SK-N-SH (cell line): ENCODE measurements at regions not wholly inside any gene's neighbourhood (a gene's known extent, or its start where the extent isn't known, plus 50 kb on each side); places are given as distances from the start of the nearest gene placed in this dataset.

ENCODE experiments used
- CTCF ChIA-PET: fragments of 300-600, 350-600 bp; formaldehyde crosslinking; extraction: SDS; loops from one replicate; lab custom pipeline; 2021; lab: Yijun Ruan, JAX
- POLR2A ChIA-PET: fragments of 350-600 bp; sonication (Branson Sonifier 250); formaldehyde crosslinking; extraction: SDS; loops from one replicate; lab custom pipeline; 2020; ENCODE audit warnings: antibody characterized with exemption, inconsistent platforms; lab: Yijun Ruan, JAX
- DNase-seq: peaks from one replicate; pipeline ENCODE4 v3.0.0; 2012
- H2AFZ ChIP-seq: fragments of 200-600 bp; sonication (generic); 2 replicates; pipeline ENCODE4 v1.8.1; 2016; ENCODE audit warnings: antibody characterized with exemption, mild to moderate bottlenecking, low read depth
- H3F3A ChIP-seq: fragments of 200-600 bp; sonication (generic); replicated peaks from 2 replicates; pipeline ENCODE3; 2016; ENCODE audit warnings: antibody characterized with exemption, mild to moderate bottlenecking; ENCODE audit not compliant: insufficient read depth
- H3K27ac ChIP-seq, 2 experiments: fragments of 200-500 bp in 1 of 2; fragments of 200-600 bp in 1 of 2; sonication (Bioruptor generic) in 1 of 2; sonication (generic), shearing (Covaris generic) in 1 of 2; 2 replicates each; pipeline versions ENCODE4 v1.5.1 to v1.6.1; 2014 to 2016; ENCODE audit warnings: low read depth in 2 of 2, inconsistent platforms in 1 of 2, low read length in 1 of 2, mild to moderate bottlenecking in 1 of 2, mixed read lengths in 1 of 2
- H3K27me3 ChIP-seq: fragments of 200-600 bp; sonication (generic), shearing (Covaris generic); 2 replicates; pipeline ENCODE4 v1.6.1; 2016; ENCODE audit warnings: mixed run types; ENCODE audit not compliant: insufficient read depth
- H3K36me3 ChIP-seq, 2 experiments: fragments of 200-500 bp in 1 of 2; fragments of 200-600 bp in 1 of 2; sonication (Bioruptor generic) in 1 of 2; sonication (generic) in 1 of 2; replicated peaks in 1 of 2; 2 replicates each; pipeline versions ENCODE3 to v1.5.1; 2014 to 2016; ENCODE audit warnings: low read length in 1 of 2, mild to moderate bottlenecking in 1 of 2; ENCODE audit not compliant: insufficient read depth in 2 of 2, control insufficient read depth in 1 of 2
- H3K4me1 ChIP-seq, 2 experiments: fragments of 200-500 bp in 1 of 2; fragments of 200-600 bp in 1 of 2; sonication (Bioruptor generic) in 1 of 2; sonication (generic), shearing (Covaris generic) in 1 of 2; 2 replicates each; pipeline versions ENCODE4 v1.5.1 to v1.6.1; 2014 to 2016; ENCODE audit warnings: low read depth in 1 of 2, low read length in 1 of 2, mixed run types in 1 of 2; ENCODE audit not compliant: insufficient read depth in 2 of 2, control insufficient read depth in 1 of 2
- H3K4me2 ChIP-seq: fragments of 200-600 bp; sonication (generic), shearing (Covaris generic); 2 replicates; pipeline ENCODE4 v1.6.1; 2017; ENCODE audit warnings: mixed run types
- H3K4me3 ChIP-seq, 2 experiments: fragments of 200-500 bp in 1 of 2; fragments of 200-600 bp in 1 of 2; sonication (Bioruptor generic) in 1 of 2; sonication (generic), shearing (Covaris generic) in 1 of 2; 2 replicates each; pipeline versions ENCODE4 v1.5.1 to v1.8.1; 2014 to 2016; ENCODE audit warnings: low read depth in 2 of 2, inconsistent platforms in 1 of 2, low read length in 1 of 2, mild to moderate bottlenecking in 1 of 2, mixed read lengths in 1 of 2, moderate library complexity in 1 of 2
- H3K79me2 ChIP-seq: fragments of 200-600 bp; sonication (generic); 2 replicates; pipeline ENCODE4 v1.8.1; 2017; ENCODE audit warnings: mild to moderate bottlenecking; ENCODE audit not compliant: insufficient read depth
- H3K9ac ChIP-seq: fragments of 200-600 bp; sonication (generic); 2 replicates; pipeline ENCODE4 v1.6.1; 2017; ENCODE audit warnings: mixed run types
- H3K9me2 ChIP-seq: fragments of 200-600 bp; sonication (generic); 2 replicates; pipeline ENCODE4 v1.6.1; 2017; ENCODE audit warnings: mixed run types
- H3K9me3 ChIP-seq: fragments of 200-600 bp; sonication (generic); 2 replicates; pipeline ENCODE4 v1.6.1; 2017; ENCODE audit warnings: mixed run types, mild to moderate bottlenecking, moderate library complexity
- H4K20me1 ChIP-seq: fragments of 200-600 bp; sonication (generic); 2 replicates; pipeline ENCODE4 v1.6.1; 2017; ENCODE audit warnings: mild to moderate bottlenecking, mixed run types; ENCODE audit not compliant: insufficient read depth
- CHD2 ChIP-seq: fragments of 150-350 bp; IDR thresholded peaks from 2 replicates; pipeline ENCODE4 v1.6.1; 2018; ENCODE audit warnings: low read length; ENCODE audit not compliant: partially characterized antibody
- EP300 ChIP-seq, 2 experiments: IDR thresholded peaks; 2 replicates each; pipeline versions ENCODE4 v1.4.0 to v1.6.1; 2012; ENCODE audit warnings: borderline replicate concordance in 1 of 2, low read depth in 1 of 2, low read length in 1 of 2
- EZH2phosphoT487 ChIP-seq: fragments of 200-600 bp; sonication (generic); IDR thresholded peaks from 2 replicates; pipeline ENCODE4 v1.6.1; 2017; ENCODE audit warnings: low read depth, mixed run types, mild to moderate bottlenecking, antibody characterized with exemption, moderate library complexity, borderline replicate concordance
- FOSL2 ChIP-seq: IDR thresholded peaks from 2 replicates; pipeline ENCODE4 v1.4.0; 2012; ENCODE audit warnings: low read depth, mild to moderate bottlenecking, moderate library complexity, borderline replicate concordance
- FOXJ3 ChIP-seq: sonication (generic); formaldehyde crosslinking; IDR thresholded peaks from 2 replicates; pipeline ENCODE4 v1.5.1; 2020; ENCODE audit warnings: mild to moderate bottlenecking, missing genetic modification reagents
- GABPA ChIP-seq: IDR thresholded peaks from 2 replicates; pipeline ENCODE4 v1.4.0; 2012; ENCODE audit warnings: low read depth, mild to moderate bottlenecking
- MEF2A ChIP-seq: IDR thresholded peaks from 2 replicates; pipeline ENCODE4 v1.4.0; 2012; ENCODE audit warnings: low read depth, borderline replicate concordance
- NFIC ChIP-seq: IDR thresholded peaks from 2 replicates; pipeline ENCODE4 v1.4.0; 2012; ENCODE audit warnings: borderline replicate concordance
- NRF1 ChIP-seq: IDR thresholded peaks from 2 replicates; pipeline ENCODE4 v1.6.1; 2012; ENCODE audit warnings: low read depth, mild to moderate bottlenecking, low read length
- POLR2AphosphoS5 ChIP-seq: IDR thresholded peaks from 2 replicates; pipeline ENCODE4 v1.6.1; 2012; ENCODE audit warnings: low read depth, low read length
- RAD21 ChIP-seq: IDR thresholded peaks from 2 replicates; pipeline ENCODE4 v1.6.1; 2012; ENCODE audit warnings: mild to moderate bottlenecking, low read length
- RCOR1 ChIP-seq: fragments of 150-350 bp; IDR thresholded peaks from 2 replicates; pipeline ENCODE4 v1.6.1; 2017; ENCODE audit warnings: antibody characterized with exemption, low read length
- RFX5 ChIP-seq: IDR thresholded peaks from 2 replicates; pipeline ENCODE4 v1.6.1; 2012; ENCODE audit warnings: mild to moderate bottlenecking, improper control_type of control experiment, low read length
- RXRA ChIP-seq: IDR thresholded peaks from 2 replicates; pipeline ENCODE4 v1.4.0; 2012; ENCODE audit warnings: low read depth, mild to moderate bottlenecking, borderline replicate concordance
- SMC3 ChIP-seq: IDR thresholded peaks from 2 replicates; pipeline ENCODE4 v1.6.1; 2012; ENCODE audit warnings: low read depth, low read length, improper control_type of control experiment
- TCF12 ChIP-seq: IDR thresholded peaks from 2 replicates; pipeline ENCODE4 v1.4.0; 2012
- USF2 ChIP-seq: fragments of 150-350 bp; IDR thresholded peaks from 2 replicates; pipeline ENCODE4 v1.6.1; 2017; ENCODE audit warnings: antibody characterized with exemption, low read length, low read depth, borderline replicate concordance
- ZBTB33 ChIP-seq: IDR thresholded peaks from 2 replicates; pipeline ENCODE4 v1.4.0; 2012; ENCODE audit warnings: low read depth, borderline replicate concordance
- WGBS: methylation state at CpG from one replicate; pipeline ENCODE4 v1.1.6; 2017; ENCODE audit warnings: low lambda C conversion rate; 5-methylcytosine and 5-hydroxymethylcytosine counted together
- TF ChIP-seq, protein P1 (sequence below): IDR thresholded peaks from 2 replicates; pipeline ENCODE4 v1.4.0; 2012; ENCODE audit warnings: low read depth, borderline replicate concordance

- no peak for TF ChIP-seq SMC3
- TF ChIP-seq NFIC: no peak
- TF ChIP-seq NRF1: no peak
- TF ChIP-seq MEF2A: no peak
- TF ChIP-seq GABPA: no peak
- no peak for TF ChIP-seq EZH2phosphoT487
- no peak for TF ChIP-seq FOXJ3 (CRISPR knock-in tag)
- no peak for TF ChIP-seq RAD21
- TF ChIP-seq CHD2: no peak
- TF ChIP-seq, protein P1, sequence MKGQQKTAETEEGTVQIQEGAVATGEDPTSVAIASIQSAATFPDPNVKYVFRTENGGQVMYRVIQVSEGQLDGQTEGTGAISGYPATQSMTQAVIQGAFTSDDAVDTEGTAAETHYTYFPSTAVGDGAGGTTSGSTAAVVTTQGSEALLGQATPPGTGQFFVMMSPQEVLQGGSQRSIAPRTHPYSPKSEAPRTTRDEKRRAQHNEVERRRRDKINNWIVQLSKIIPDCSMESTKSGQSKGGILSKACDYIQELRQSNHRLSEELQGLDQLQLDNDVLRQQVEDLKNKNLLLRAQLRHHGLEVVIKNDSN: no peak
- no peak for TF ChIP-seq FOSL2
- no peak for TF ChIP-seq RCOR1
- TF ChIP-seq RXRA: no peak
- no peak for TF ChIP-seq TCF12
- TF ChIP-seq POLR2AphosphoS5: no peak
- TF ChIP-seq RFX5: no peak
- TF ChIP-seq EP300 (IDR thresholded peaks at IDR 0.05; ENCODE audit: borderline replicate concordance in 1 of 2, low read depth in 1 of 2, low read length in 1 of 2): no peak
- TF ChIP-seq ZBTB33: no peak
- TF ChIP-seq USF2: no peak
- WGBS: 44% methylated on average over 1 of the region's 1 CpG
- ChIA-PET POLR2A (no interaction called here), CTCF (interaction anchor here (0.7 kb wide), 1 partner anchor 18 kb away, joined by 4 read pairs; no protein-coding TSS in a partner anchor)
- Histone ChIP-seq H3K36me3 (no peaks in the 10 kb centered on the region), H3K27me3 (no peaks in the 10 kb centered on the region), H3K9me3 (no peaks in the 10 kb centered on the region), H2AFZ (no peak overlapping the region), H4K20me1 (no peaks in the 10 kb centered on the region), H3K4me2 (no peak overlapping the region), H3K79me2 (no peaks in the 10 kb centered on the region), H3K9me2 (no peaks in the 10 kb centered on the region), H3F3A (no peaks in the 10 kb centered on the region), H3K4me1 (peaks cover 0 to 7% of the 10 kb centered on the region in 2 experiments; a peak in 1 of 4 replicates), H3K4me3 (no peak overlapping the region), H3K9ac (no peak overlapping the region), H3K27ac (no peak overlapping the region)
- no peak for DNase-seq
These were observed 117.1 kb upstream of the PTGFR start for GRCh38 chr1:78373676-78374075.
